ENCODE measurements at regions not wholly inside any gene's neighbourhood (a gene's known extent, or its start where the extent isn't known, plus 50 kb on each side); places are given as distances from the start of the nearest gene placed in this dataset.

GRCh38 chr18:55120896-55121295 is 161.6 kb upstream of the CCDC68 start:
- peak; percentile 71 for DNase-seq (ENCODE audit: low read depth)

GRCh38 chr18:55119434-55119833 is 160.2 kb upstream of the CCDC68 start:
- peak; percentile 59 for DNase-seq (ENCODE audit: low read depth)

DNA sequence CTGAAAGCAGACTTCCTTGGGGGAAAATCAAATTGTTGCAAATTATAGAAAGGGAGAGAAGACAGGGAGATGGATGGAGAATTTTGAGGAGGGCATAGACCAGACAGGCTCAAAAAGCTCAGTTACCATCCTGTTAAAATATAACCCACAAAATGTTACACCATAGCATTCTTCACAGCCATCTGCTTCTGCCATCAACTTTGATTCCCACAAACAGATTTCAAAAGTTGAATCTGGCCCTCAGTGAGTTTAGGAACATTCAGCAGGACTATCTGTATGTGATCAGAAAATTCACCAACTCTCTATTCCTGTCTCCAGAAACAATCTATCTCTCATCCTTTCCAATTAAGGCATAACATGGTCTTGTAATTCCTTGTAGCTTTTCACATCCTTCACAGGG is 159.8 kb upstream of the CCDC68 start:
- DNase-seq (ENCODE audit: low read depth) = no peak

DNA sequence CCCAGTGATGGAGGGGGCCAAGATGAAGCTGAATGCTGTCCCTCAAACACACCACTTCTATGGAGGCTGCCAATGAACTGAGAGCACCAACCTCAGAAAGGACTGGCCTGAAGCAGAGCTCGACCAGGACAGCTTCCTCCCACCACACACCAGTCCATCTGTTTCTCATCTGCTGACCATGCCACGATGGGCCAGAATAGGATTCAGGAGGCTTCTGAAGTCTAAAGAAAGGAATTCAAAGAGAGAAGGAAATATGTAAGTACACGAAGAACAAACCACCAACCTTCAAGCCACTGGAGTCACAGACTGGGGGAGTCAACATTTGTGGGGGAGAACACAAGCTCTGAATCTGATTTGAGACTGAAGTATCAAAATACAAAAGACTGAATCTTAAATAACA is 157.6 kb upstream of the CCDC68 start:
- peak; percentile 68 for DNase-seq (ENCODE audit: low read depth)

DNA sequence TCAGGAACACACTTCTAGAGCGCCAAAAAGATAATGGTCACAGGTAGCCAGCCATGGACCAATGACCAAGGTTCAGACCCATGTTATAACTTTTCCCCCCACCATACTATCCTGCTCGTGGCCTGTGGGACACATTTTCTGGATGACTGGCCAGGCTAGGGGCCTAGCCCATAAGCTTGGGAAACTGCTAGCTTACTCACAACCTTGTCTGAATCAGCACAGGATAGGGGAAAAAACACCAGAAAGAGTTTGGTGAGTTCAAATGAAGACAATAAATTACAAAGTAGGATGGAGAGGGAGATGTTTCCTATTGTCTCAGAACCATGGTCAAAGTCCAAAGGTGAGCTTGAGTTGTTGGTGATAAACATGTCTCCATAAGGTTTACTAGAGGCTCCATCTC is 156.3 kb upstream of the CCDC68 start:
- DNase-seq (ENCODE audit: low read depth) = no peak

DNA sequence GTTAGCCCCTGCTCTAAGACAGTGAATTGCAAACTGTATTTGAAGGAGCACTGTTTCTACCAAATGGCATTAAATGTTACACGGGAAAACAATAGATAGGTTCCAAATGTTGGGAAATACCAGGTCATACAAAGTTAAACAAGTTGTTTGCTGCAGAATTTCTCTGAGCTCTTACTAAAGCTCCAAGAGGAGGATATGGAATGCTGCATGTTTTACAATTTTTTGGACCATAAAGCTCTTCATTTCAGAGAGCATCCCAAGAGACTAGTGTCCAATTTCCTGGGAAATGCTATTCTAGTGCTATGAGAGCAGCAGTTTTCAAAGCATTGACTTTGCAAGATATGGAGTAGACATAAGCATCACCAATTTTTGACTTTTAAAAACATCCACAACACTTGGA is 155.6 kb upstream of the CCDC68 start:
- peak; percentile 32 for DNase-seq (ENCODE audit: low read depth)

DNA sequence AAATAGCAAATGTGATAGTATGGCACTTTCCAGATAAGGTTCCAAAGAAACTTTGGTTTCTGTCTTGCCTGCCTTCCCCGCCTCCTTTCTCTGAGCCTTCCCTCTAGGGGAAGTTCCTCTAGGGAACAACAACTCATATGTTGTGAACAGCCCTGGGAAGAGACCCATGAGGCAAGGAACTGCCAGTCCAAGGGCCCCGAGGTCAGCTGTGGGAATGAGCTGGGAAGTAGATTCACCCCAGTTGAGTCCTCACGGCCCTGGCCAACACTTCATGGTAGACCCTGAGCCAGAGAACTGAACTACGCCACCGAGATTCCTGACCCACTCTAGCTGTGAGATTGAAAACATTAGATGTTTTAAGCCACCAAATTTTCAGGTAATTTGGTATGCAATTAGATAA is 154.5 kb upstream of the CCDC68 start:
- DNase-seq (ENCODE audit: low read depth) = no peak

DNA sequence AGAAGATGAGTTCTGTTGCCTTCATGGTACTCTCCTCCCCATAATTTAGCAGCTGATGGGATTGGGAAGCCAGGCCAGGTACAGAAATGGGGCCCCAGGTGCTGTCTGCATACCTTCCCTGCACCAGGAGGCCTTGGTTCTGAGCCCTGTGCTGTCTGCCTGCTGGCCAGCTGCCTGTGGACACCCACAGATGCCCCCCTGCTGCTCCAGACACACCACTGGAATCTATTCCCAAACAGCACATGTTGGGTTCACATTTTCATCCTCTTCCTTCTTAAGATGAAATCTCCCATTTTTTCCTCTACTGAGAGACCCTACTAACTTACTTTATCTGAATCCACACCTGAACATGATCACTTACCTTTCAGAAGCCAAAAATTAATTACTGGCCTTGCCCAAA is 152.0 kb upstream of the CCDC68 start:
- no peak for DNase-seq (ENCODE audit: low read depth)

- peak; percentile 77 for DNase-seq (ENCODE audit: low read depth)
Measured at GRCh38 chr18:55110436-55110835, 151.2 kb upstream of the CCDC68 start.

- DNase-seq (ENCODE audit: low read depth) = no peak
Measured at GRCh38 chr18:55109818-55110414, 150.7 kb upstream of the CCDC68 start.

GRCh38 chr18:55106906-55107305 is 147.6 kb upstream of the CCDC68 start:
- no peak for DNase-seq (ENCODE audit: low read depth)

GRCh38 chr18:55106466-55106865 is 147.2 kb upstream of the CCDC68 start:
- no peak for DNase-seq (ENCODE audit: low read depth)

GRCh38 chr18:55105873-55106272 is 146.6 kb upstream of the CCDC68 start:
- no peak for DNase-seq (ENCODE audit: low read depth)

GRCh38 chr18:55102958-55103456 is 143.7 kb upstream of the CCDC68 start:
- DNase-seq (ENCODE audit: low read depth) = no peak

GRCh38 chr18:55102501-55102900 is 143.2 kb upstream of the CCDC68 start:
- peak; percentile 15 for DNase-seq (ENCODE audit: low read depth)

- no peak for DNase-seq (ENCODE audit: low read depth)
Measured at GRCh38 chr18:55101458-55101824, 142.2 kb upstream of the CCDC68 start.

GRCh38 chr18:55100817-55101457 is 141.7 kb upstream of the CCDC68 start:
- peak; percentile 75 for DNase-seq (ENCODE audit: low read depth)

DNA sequence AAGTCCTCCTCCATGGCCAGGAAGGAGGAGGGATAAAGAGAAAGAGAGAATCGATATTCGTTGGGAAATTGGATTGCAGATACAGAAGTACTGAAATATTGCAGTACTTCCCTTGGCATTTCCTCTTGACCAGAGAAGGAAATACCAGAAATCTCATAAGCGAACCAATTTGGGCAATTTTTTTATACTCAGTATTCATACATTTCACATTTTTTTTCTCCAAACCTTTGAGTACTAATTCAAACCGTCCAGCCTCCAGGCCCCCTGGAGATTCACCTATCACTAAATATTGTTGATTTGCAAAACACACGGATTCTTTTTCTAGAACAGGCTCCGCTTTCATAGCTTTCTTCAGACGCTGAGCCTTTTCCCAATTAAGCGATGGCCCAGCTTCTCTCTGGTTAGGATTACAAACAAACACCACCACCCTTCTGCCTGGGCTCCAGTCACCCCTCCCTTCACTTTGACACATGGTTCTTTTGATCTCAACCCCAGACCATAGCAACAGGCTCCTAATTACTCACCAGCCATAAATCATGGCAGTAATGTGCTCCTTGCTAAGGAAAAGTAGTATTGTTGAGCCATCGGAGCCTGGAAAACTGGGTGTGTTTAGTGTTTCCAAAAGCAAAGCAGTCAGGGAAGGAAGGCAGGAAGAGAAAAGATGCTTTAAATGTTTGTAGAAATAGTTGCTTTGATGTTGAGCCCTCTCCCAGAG is 138.4 kb upstream of the CCDC68 start:
- DNase-seq (ENCODE audit: low read depth) = peak; percentile 62

GRCh38 chr18:55096263-55096951 is 137.1 kb upstream of the CCDC68 start:
- peak; percentile 84 for DNase-seq (ENCODE audit: low read depth)

DNA sequence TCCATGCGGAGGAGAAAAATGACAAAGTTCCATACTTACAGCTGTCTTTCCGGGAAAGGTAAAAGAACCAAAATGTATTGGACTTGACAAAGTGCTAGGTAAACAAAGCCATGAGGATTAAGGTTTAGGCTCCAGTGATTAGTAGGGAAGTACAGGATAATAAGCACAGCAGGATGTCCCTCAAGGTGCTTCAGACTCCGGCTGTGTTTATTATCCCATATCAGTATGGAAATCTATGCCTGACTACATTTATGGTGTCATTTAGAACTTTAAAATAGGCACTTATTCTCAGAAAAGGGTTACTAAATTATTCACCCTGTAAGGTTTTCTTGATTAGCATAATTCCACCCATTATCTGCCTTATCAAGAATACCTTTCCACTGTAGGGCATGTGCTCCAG is 136.3 kb upstream of the CCDC68 start:
- no peak for DNase-seq (ENCODE audit: low read depth)

GRCh38 chr18:55093808-55094207 is 134.5 kb upstream of the CCDC68 start:
- DNase-seq (ENCODE audit: low read depth) = no peak

DNA sequence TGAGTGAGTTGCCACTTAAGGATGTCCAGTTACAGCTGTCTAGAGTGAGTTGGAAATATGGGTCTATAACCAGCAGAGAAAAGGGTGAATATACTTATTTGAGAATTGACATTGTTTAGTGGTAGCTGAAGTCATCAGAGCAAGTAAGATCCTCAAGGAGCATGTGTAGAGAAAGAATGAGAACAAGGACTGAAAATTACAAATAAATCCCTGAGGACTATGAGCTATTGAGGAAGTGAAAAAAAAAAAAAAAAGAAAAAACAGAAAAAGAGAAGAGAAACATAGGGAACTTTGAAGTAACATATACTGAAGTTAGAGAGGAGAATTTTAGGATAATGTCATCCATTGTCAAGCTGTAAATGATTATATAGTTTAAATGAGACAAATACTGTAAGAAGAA is 134.0 kb upstream of the CCDC68 start:
- DNase-seq (ENCODE audit: low read depth) = no peak

DNA sequence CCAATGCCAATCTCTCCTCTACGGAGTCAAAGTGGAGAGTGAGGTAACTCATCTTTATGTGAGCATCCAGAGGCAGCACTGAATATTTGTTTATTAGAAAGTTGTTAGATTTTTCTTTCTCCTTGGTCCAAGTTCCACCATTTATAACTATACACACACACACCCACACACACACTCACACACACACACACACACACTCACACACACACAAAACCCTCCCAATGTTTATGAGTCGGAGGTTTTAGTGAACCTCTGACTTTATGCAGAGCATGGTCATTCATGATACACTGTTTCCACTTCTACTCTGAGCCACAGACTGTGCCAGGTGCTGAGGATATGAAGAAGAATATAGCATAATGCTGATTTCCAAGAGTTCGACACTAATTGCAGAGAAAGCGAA is 132.9 kb upstream of the CCDC68 start:
- no peak for DNase-seq (ENCODE audit: low read depth)
